Ramos (cell line): ENCODE measurements at regions not wholly inside any gene's neighbourhood (a gene's known extent, or its start where the extent isn't known, plus 50 kb on each side); places are given as distances from the start of the nearest gene placed in this dataset.
"Not testable (repeated sequence)": the region's sequence is repeated elsewhere in the genome, so short reads cannot be mapped to it uniquely, and the experiment has no call there.

Experiments used
- in situ Hi-C: fragments of 300-500 bp; cut with MboI; formaldehyde crosslinking; loops from one replicate; pipeline ENCODE4 v1.14.3; 2022; ENCODE audit warnings: low sequenced_read_pairs; ENCODE audit not compliant: unreplicated experiment

DNA sequence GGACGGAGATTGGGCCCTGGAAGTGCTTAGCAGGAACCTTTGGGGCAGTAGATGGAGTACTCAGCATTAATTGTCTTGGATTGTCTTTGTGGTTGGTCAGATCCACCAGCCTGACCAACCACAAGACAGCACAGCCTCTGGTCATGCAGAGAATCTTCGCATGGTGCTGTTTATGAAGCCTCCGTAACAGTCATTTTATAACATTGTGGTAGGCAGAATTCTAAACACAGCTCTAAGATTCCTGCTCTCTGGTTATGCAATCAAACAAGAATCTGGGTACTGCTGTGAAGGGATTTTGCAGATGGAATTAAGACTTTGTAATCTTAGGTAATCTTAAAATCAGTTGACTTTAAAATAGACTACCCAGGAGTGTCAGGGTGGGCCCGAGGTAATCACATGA, 312.2 kb upstream of the GOT2 start:
- in situ Hi-C loops: no loop called here

DNA sequence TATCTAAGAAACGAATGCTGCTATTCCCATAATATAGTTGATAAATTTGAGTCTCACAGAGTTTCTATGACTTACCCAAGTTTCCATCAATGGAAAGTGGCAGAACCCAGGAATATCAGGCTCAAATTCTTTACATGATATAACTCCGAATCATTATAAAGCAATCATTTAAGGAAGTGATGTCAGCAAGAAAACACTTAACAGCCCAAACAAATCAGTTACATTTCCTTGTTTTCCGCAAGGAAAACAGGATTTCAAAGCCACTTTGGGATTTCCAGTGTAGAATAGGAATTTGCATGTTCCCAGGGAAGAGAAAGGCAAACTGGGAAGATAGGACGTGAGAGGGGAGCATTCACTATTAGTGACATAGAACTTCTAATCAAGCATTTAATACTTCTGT, 311.4 kb upstream of the GOT2 start:
- in situ Hi-C loops: no loop called here

DNA sequence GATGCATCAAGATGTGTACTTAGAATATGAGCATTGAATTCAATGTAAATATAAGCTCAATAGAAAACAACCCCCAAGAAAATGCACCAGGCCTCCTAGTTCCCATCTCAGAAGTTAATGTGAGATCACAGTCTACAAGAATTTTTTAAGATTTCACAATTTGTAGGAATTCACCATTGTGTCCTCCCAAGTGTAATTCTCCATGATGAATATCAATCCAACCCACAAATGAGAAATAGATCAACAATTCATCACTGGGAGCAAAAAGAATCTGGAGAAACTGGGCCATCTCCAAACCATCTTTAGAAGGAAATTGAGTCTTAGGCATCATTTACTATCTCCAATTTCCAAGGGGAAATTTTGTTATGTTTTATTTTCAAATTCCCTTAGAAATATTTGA, 310.5 kb upstream of the GOT2 start:
- in situ Hi-C loops: no loop called here

GRCh38 chr16:59042301-59042700, 308.2 kb upstream of the GOT2 start:
- in situ Hi-C loops: no loop called here

DNA sequence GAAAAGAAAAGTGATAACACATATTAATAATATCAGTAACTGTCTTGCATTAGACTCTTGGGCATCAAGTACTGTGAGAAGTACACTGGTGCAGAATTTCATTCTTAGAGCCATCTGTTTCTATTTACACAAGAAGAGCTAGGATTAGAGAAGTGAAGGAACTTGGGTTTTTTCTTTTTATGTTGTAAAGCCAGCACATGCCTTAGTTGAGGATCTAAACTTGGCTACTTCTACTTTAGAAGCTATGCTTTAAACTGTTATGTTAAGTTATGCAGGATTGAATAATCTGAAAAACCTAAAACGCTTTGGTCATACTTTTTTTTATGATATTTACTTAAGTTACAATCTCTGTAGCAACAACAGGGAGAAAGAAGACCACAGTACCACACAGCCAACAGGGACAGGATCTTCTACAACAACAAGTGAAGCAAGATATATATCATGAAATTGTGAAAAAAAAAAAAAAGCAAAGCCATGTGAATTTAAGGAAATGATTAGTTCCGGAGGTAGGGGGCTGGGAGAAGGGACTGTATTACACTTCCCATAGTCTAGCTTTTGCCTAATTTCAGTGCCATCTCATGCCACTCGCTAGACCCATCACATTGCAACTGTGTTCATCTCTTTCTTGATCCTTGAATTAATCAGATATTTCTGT, 305.1 kb upstream of the GOT2 start:
- in situ Hi-C loops: no loop called here

DNA sequence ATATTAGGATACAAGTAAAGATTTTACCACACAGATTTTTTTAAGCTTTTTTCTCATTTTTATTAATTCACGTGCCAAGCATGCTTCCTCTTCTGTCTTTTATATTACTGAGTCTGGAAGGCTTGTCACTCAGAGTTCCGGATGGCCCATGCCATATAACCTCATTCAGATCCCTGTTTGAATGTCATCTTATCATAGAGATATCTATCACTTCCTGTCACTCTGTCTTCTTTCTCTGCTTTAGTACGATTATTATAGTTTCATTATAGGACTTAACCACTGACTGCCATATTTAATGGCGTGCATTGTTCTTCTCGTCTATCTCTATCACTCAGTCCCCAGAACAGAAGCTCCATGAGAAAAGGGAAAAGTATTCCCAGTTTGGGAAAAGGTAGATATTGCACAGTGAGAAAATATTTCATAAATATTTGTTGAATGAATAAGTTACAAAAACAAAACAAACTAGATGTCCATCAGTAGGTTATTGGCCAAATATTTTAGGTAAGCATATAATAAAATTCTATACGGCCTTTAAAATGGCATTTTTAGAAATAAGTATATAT, 296.9 kb upstream of the GOT2 start:
- in situ Hi-C loops: no loop called here

DNA sequence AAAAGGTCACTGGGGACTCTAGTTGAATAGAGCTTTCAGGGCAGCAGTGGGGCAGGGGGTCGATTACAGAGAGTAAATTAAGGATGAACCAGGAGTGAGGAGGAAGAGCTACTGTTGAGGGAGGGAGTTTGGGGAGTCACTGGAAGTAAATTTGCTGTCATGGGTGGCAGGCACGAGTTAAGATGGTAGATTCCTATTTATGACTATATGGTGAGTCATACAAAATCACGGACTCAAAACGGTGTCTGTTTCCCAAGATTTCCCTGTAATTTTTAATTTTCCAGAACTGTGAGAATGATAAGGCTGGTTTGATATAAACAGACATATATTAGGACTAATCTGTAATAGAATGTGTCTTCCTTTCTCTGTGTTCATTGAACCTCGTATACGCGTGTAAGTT, 287.6 kb upstream of the GOT2 start:
- in situ Hi-C loops: no loop called here

GRCh38 chr16:59013930-59014329, 279.8 kb upstream of the GOT2 start:
- in situ Hi-C loops: no loop called here

GRCh38 chr16:58999762-59000161, 265.6 kb upstream of the GOT2 start:
- in situ Hi-C loops: no loop called here

DNA sequence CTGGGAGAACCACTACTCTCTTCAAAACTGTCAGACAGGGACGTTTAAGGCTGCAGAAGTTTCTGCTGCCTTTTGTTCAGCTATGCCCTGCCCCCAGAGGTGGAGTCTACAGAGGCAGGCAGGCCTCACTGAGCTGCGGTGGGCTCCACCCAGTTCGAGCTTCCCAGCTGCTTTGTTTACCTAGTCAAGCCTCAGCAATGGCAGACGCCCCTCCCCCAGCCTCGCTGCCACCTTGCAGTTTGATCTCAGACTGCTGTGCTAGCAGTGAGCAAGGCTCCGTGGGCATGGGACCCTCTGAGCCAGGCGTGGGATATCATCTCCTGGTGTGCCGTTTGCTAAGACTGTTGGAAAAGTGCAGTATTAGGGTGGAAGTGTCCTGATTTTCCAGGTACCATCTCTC, 258.6 kb upstream of the GOT2 start:
- in situ Hi-C loops: not testable (repeated sequence)

DNA sequence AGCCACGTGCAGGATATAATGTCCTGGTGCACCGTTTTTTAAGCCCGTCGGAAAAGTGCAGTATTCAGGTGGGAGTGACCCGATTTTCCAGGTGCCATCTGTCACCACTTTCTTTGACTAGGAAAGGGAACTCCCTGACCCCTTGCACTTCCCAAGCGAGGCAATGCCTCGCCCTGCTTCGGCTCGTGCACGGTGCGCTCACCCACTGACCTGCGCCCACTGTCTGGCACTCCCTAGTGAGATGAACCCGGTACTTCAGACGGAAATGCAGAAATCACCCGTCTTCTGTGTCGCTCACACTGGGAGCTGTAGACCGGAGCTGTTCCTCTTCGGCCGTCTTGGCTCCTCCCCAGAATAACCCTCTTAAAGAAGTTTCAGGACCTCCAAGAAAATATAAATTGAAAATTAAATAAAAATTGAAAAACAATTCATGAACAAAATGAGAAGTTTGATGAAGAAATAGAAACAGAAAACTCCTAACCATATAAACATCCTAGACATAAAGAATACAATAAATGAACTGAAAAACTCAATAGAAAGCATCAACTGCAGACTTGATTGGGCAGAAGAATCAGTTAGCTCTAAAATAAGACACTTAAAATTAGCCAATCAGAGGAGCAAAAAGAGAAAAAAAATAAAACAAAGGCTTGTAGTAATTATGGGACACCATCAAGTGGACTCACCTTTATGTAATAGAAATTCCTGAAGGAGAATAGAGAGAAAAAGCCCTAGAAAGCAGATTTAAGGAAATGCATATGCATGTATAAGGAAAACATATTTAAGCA, 249.3 kb upstream of the GOT2 start:
- in situ Hi-C loops: not testable (repeated sequence)

DNA sequence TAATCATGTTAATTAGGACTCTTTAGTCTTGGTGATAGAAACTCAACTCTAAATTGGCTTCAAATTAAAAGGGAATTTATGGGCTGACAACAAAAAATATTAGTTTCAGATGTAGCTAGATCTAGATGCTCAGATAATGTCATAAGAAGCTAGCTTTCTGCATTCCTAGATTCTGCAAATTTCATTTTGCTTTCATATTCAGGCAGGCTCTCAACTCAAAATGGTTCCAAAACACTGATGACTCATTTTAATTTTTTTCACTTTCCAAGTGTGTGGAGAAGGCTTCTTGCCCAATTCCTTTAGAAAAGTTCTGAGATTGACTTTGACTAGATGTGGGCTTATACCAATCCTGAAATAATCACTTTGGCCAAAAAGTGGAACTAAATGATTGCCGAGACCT, 236.7 kb upstream of the GOT2 start:
- in situ Hi-C loops: no loop called here

- in situ Hi-C loops: no loop called here
Measured at GRCh38 chr16:58963479-58963878, 229.4 kb upstream of the GOT2 start.

GRCh38 chr16:58962811-58963210, 228.7 kb upstream of the GOT2 start:
- in situ Hi-C loops: no loop called here

DNA sequence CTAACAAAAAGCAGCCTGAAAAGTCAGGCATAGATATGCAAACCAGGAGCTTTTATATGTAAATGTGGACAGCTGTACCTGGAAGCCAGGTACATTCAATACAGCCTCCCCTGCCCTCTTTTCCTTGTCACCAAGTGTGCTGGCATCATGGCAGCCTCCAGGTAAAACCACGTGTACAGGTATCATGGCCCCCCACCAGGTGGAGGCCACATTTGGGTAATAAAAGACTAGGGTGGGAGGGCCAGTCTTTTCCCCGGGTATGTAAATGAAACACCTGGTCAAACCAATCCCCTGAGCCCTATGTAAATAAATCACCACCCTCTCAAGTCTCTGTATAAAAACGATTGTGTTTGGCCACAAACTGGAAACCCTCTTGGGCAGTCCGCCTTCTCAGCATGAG, 226.4 kb upstream of the GOT2 start:
- in situ Hi-C loops: no loop called here

DNA sequence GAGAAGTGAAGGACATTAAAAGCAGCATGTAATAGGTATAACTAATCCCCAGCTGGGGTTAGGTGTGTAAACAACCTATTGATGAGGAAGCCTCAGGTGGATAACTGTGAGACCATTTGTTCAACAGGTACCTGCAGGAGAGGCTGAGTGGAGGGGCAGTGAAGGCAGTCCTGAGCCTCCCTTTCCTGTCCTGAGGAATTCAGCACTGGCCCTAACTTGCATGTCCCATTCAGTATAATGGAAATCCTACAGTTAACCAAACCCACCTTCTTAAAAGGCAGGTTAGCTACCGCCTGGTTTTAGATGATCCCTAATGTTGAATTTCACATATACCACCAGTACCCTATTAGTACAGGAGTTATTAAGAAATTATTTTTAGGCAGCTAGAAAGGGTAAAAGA, 225.9 kb upstream of the GOT2 start:
- in situ Hi-C loops: no loop called here

DNA sequence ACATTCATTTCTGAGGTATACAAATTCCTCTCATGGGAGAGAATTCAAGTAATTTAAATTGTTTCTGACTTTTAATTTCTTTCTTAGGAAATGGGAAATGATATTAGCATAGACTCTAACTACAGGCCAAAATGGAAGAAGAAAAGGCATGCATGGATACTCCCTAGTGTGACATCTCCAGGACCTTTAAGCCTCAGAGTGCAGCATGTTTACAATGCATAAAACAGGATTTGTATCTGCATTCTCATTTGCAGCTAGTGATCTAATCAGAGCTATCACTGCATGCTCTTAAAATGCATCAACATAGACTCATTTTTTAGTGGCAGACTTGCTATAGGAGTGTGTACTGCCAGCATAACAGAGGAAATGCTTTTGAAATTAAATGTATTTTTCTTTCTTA, 224.6 kb upstream of the GOT2 start:
- in situ Hi-C loops: no loop called here

DNA sequence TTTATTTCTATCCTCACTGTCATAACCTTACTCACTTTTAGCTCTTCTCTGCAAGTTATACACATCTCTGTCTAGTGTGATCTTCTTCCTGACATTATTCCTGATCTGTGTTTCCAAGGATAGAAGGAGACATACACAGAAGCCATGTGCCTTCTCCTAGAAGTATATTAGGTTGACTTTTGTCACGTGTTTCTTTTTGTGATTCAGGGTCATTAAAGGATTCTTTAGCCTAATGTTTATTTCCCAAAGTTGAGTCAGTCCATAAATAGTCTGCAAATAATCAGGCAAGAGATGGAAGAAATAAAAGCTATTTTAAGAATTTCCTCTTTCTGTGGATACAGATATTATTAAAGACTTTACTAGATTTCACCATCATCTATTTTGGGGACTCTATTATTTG, 214.1 kb upstream of the GOT2 start:
- in situ Hi-C loops: no loop called here

GRCh38 chr16:58940609-58941008, 206.5 kb upstream of the GOT2 start:
- in situ Hi-C loops: no loop called here

GRCh38 chr16:58938811-58939210, 204.7 kb upstream of the GOT2 start:
- in situ Hi-C loops: no loop called here

GRCh38 chr16:58937661-58938060, 203.5 kb upstream of the GOT2 start:
- in situ Hi-C loops: no loop called here

DNA sequence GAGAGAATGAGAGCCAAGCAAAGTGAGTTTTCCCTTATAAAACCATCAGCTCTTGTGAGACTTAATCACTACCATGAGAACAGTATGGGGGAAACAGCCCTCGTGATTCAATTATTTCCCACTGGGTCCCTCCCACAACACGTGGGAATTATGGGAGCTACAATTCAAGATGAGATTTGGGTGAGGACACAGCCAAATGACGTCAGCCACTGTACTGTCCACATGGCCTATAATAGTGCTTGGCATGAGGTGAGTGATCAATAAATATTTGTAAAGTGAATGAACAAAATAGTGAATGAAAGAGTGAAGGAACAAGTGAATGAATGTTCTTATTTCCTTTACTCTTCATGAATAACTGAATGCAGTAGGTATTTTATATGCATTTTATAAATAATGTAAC, 199.1 kb upstream of the GOT2 start:
- in situ Hi-C loops: no loop called here
